RWPE1 (cell line): ENCODE measurements at regions not wholly inside any gene's neighbourhood (a gene's known extent, or its start where the extent isn't known, plus 50 kb on each side); places are given as distances from the start of the nearest gene placed in this dataset.

Experiments
- CTCF ChIA-PET: fragments of 350-600 bp; sonication (Branson Sonifier 250); formaldehyde crosslinking; extraction: SDS; loops from one replicate; lab custom pipeline; 2021; lab: Yijun Ruan, JAX
- POLR2A ChIA-PET: fragments of 400-600 bp; formaldehyde crosslinking; extraction: SDS; loops from one replicate; lab custom pipeline; 2020; ENCODE audit warnings: antibody characterized with exemption; ENCODE audit not compliant: low non-redundant PET; lab: Yijun Ruan, JAX
- DNase-seq: peaks from one replicate; pipeline ENCODE4 v3.0.0; 2012; ENCODE audit warnings: low spot score
- H3K27ac ChIP-seq: fragments of 450-650 bp; 2 replicates; pipeline ENCODE4 v1.5.1; 2017
- TF ChIP-seq, protein P1 (sequence below): fragments of 450-650 bp; conservative IDR thresholded peaks from 2 replicates; pipeline ENCODE4 v1.5.1; 2017; ENCODE audit warnings: low read depth, mild to moderate bottlenecking

DNA sequence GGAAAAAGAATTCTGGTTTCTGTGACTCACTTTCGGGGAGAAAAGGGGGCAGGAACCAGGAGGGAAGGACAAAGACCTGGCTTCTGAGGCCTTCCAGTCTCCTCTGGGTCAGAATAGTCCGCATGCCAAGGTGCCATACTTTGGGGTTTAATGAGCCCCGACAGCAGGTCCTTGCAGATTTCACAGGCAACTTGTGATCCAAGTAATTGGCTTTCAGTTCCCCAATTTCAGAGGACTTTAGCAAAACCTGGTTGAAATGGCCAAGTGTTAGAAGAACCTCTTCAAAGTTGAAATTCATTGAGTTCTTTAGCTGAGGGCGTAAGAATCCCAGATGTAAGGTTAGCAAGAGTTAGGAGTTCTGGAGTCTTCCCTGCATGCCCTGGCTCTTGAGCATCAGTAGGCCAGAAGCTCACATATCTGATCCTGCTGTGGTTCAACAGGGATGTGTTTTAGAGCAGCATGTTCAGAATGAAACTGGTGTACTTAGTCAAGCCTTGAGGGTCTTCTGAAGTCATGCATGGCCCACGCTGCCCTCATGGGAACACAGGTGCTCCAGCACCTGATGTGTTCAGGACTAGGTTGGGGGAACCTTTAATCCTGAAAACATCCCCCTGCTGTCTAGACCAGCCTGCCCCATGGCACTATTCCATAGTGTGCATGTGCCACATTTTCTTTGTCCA is 143.0 kb downstream of the NUP35 start:
- CTCF ChIA-PET: no interaction called here
- DNase-seq: no peak
- TF ChIP-seq, protein P1, sequence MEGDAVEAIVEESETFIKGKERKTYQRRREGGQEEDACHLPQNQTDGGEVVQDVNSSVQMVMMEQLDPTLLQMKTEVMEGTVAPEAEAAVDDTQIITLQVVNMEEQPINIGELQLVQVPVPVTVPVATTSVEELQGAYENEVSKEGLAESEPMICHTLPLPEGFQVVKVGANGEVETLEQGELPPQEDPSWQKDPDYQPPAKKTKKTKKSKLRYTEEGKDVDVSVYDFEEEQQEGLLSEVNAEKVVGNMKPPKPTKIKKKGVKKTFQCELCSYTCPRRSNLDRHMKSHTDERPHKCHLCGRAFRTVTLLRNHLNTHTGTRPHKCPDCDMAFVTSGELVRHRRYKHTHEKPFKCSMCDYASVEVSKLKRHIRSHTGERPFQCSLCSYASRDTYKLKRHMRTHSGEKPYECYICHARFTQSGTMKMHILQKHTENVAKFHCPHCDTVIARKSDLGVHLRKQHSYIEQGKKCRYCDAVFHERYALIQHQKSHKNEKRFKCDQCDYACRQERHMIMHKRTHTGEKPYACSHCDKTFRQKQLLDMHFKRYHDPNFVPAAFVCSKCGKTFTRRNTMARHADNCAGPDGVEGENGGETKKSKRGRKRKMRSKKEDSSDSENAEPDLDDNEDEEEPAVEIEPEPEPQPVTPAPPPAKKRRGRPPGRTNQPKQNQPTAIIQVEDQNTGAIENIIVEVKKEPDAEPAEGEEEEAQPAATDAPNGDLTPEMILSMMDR: no peak
- no peak overlapping the region for H3K27ac ChIP-seq
- POLR2A ChIA-PET: no interaction called here

DNA sequence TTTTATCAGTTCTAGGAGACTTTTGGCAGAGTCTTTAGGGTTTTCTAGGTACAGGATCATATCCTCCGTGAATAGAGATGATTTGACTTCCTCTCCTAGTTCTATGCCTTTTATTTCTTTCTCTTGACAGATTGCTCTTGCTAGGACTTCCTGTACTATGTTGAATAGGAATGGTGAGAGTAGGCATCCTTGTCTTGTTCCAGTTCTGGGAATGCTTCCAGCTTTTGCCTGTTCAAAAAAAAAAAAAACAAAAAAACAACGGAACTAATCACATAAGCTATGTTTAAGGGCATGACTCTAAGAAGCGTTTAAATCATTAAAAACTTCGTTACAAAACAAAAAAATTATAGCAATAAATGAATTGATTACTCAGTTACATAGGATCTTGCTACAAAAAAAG is 145.7 kb downstream of the NUP35 start:
- CTCF ChIA-PET: no interaction called here
- POLR2A ChIA-PET: no interaction called here
- TF ChIP-seq, protein P1: no peak
- no peak for DNase-seq
- no peak overlapping the region for H3K27ac ChIP-seq

DNA sequence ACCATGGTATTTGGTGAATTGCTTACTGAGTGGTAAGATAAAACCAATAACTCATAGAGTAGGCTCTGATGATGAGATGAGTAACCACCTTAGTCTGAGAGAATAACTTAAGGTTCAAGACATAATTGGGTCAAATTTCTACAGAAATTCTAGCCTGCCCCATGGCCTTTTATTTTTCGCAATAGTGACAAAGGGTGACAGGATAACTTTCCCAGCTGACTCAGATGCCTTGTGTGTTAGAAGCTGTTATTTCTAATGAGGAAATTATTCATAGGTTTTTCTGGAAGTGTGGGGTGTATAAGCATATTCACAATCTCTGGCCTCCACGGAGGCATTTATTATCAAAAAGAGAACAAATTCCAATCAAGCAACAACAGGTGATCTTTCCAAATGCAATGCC is 159.0 kb downstream of the NUP35 start:
- POLR2A ChIA-PET: no interaction called here
- H3K27ac ChIP-seq: no peak overlapping the region
- TF ChIP-seq, protein P1: no peak
- no peak for DNase-seq
- CTCF ChIA-PET: interaction anchor here (0.8 to 1.2 kb wide), 2 partner anchors 12 kb away, joined by 3 to 4 read pairs; no protein-coding TSS in a partner anchor

DNA sequence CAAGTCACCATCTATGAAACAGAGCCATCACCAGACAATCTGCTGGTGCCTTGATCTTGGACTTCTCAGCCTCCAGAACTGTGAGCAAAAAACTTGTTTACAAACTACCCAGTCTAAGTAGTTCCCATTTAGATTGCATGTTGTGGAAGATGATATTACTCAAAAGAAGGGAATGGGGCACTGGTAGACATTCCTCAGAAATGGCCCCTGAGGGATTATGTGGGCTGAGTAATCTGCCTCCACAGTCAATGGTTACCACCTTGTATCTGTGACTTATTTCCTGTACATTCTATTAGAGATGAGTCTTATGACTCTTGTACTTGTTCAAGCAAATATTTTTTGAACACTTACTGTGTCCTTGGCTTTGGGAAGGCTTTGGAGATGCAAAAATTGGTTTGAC is 160.4 kb downstream of the NUP35 start:
- TF ChIP-seq, protein P1: no peak
- DNase-seq: peak; percentile 72
- ChIA-PET POLR2A (no interaction called here), CTCF (interaction anchor here (0.6 kb wide), 1 partner anchor 11 kb away, joined by 3 read pairs; no protein-coding TSS in a partner anchor)
- H3K27ac ChIP-seq: no peak overlapping the region

DNA sequence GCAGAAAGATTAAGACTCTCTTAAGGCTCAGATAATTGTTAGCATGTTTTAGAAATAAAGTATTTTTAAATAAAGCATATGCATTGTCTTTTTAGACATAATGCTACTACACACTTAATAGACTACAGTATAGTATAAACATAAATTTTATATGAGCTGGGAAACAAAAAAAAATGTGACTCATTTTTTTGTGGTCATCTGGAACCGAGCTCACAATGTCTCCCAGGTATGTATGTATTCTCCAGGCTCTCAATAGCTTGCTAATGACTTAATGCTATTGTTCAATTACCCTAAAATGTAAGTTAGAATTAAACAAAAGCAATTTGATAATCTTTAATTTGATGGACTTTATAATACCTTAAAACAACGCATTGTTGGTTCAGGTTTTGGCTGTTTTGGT is 167.2 kb downstream of the NUP35 start:
- no peak overlapping the region for H3K27ac ChIP-seq
- CTCF ChIA-PET: interaction anchor here (0.5 kb wide), 1 partner anchor 447 kb away, joined by 4 read pairs; no protein-coding TSS in a partner anchor
- POLR2A ChIA-PET: no interaction called here
- TF ChIP-seq, protein P1: no peak
- peak; percentile 3 for DNase-seq

DNA sequence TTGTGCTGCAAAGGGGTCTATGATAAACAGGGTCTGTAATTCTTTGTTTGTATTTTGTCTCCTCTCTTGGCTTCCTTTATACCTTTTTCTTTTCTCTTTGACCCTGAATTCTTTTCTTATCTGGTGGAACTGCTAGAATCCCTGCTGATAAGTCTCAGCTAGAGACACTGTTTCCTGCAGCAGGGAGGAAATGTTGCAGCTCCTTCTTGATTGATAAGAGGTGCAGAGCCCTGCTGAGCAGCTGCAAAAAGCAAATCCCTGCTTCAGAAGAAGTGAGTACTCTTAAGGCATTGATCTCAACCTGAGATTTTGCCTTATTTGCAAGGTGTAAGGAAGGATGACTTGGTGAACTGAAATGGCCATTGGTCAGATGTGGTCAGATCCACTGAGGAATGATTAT is 167.8 kb downstream of the NUP35 start:
- CTCF ChIA-PET: no interaction called here
- POLR2A ChIA-PET: no interaction called here

More for the DNA sequence above, 167.8 kb downstream of the NUP35 start:
- TF ChIP-seq, protein P1: no peak
- no peak for DNase-seq
- no peak overlapping the region for H3K27ac ChIP-seq
